ENCODE measurements at regions not wholly inside any gene's neighbourhood (a gene's known extent, or its start where the extent isn't known, plus 50 kb on each side); places are given as distances from the start of the nearest gene placed in this dataset.
"Not testable (repeated sequence)": the region's sequence is repeated elsewhere in the genome, so short reads cannot be mapped to it uniquely, and the experiment has no call there.

DNA sequence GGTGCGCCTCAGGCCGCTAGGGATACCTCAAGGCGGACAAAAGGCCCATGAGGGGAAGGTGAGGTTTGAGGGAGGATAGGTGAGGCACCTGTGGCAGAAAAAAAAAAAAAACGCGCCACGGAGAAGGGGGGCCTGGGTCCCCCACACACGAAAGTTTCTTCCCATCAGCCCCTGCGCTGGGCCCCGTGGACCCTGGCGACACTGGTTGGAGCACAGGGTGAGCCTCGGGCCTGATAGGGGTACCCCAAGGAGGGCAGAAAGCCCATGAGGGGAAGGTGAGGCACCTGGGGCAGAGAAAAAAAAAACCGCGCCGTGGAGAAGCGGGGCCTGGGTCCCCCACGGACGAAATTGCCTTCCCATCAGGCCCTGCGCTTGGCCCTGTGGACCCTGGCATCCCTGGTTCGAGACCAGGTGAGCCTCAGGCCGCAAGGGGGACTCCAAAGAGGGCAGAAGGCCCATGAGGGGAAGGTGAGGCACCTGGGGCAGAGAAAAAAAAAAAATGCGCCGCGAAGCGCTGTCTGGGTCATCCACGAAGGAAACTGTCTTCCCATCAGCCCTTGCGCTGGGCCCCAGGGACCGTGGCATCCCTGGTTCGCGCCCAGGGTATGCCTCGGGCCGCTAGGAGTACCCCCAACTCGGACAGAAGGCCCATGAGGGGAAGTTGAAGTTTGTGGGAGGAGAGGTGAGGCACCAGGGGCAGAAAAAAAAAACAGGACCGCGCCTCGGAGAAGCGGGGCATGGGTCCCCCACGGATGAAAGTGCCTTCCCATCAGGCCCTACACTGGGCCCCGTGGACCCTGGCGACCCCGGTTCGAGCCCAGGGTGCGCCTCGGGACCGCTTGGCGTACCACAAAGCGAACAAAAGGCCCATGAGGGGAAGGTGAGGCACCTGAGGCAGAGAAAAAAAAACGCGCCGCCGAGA, 226.2 kb downstream of the CCDC74A start:
- no peak for DNase-seq
- H3K27me3 ChIP-seq, result no peaks in the 10 kb centered on the region
- H3K36me3 ChIP-seq, result no peaks in the 10 kb centered on the region
- H3K27ac ChIP-seq, result no peak overlapping the region
- H3K4me3 ChIP-seq, result no peak overlapping the region
- H3K4me1 ChIP-seq, result no peaks in the 10 kb centered on the region
- intact Hi-C loops (cut with DNase I; ENCODE audit: low total_unique reads), result no loop called here
- no peaks in the 10 kb centered on the region for H3K9me3 ChIP-seq
- TF ChIP-seq, protein P1, sequence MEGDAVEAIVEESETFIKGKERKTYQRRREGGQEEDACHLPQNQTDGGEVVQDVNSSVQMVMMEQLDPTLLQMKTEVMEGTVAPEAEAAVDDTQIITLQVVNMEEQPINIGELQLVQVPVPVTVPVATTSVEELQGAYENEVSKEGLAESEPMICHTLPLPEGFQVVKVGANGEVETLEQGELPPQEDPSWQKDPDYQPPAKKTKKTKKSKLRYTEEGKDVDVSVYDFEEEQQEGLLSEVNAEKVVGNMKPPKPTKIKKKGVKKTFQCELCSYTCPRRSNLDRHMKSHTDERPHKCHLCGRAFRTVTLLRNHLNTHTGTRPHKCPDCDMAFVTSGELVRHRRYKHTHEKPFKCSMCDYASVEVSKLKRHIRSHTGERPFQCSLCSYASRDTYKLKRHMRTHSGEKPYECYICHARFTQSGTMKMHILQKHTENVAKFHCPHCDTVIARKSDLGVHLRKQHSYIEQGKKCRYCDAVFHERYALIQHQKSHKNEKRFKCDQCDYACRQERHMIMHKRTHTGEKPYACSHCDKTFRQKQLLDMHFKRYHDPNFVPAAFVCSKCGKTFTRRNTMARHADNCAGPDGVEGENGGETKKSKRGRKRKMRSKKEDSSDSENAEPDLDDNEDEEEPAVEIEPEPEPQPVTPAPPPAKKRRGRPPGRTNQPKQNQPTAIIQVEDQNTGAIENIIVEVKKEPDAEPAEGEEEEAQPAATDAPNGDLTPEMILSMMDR (IDR thresholded peaks at IDR 0.05), result no peak
- TF ChIP-seq POLR2A (IDR thresholded peaks at IDR 0.05), result no peak

DNA sequence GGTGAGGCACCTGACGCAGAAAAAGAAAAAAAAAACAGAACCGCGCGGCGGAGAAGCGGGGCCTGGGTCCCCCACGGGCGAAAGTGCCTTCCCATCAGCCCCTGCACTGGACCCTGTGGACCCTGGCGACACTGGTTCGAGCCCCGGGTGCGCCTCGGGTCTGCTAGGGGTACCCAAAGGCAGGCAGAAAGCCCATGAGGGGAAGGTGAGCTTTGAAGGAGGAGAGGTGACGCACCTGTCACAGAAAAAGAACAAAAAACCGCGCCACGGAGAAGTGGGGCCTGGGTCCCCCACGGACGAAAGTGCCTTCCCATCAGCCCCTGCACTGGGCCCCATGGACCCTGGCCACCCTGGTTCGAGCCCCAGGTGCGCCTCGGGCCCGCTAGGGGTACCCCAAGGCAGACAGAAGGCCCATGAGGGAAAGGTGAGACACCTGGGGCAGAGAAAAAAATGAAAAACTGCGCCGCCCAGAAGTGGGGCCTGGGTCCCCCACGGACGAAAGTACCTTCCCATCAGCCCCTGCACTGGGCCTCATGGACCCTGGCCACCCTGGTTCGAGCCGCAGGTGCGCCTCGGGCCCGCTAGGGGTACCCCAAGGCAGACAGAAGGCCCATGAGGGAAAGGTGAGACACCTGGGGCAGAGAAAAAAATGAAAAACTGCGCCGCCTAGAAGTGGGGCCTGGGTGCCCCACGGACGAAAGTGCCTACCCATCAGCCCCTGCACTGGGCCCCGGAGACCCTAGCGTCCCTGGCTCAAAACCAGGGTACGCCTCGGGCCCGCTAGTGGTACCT, 227.4 kb downstream of the CCDC74A start:
- intact Hi-C loops (cut with DNase I; ENCODE audit: low total_unique reads), result no loop called here
- TF ChIP-seq, protein P1 (IDR thresholded peaks at IDR 0.05), result no peak
- no peak for TF ChIP-seq POLR2A (IDR thresholded peaks at IDR 0.05)

DNA sequence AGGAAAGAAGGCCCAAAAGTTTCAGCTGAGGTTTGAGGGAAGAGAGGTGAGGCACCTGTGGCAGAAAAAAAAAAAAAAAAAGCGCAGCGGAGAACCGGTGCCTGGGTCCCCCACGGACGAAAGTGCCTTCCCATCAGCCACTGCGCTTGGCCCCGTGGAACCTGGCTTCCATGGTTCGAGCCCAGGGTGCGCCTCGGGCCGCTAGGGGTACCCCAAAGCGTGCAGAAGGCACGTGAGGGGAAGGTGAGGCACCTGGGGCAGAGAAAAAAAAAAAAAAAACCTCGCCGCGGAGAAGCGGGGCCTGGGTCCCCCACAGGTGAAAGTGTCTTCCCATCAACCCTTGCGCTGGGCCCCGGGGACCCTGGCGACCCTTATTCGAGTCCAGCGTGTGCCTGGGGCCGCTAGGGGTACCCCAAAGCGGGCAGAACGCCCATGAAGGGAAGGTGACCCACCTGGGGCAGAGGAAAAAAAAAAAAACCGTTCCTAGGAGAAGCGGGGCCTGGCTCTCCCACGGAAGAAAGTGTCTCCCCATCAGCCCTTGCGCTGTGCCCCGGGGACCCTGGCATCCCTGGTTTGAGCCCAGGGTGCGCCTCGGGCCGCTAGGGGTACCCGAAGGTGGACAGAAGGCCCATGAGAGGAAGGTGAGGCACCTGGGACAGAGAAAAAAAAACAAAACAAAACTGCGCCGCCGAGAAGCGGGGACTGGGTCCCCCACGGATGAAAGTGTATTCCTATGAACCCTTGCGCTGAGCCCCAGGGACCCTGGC, 228.6 kb downstream of the CCDC74A start:
- Histone ChIP-seq H3K4me3 (no peak overlapping the region), H3K27ac (no peak overlapping the region), H3K4me1 (no peaks in the 10 kb centered on the region), H3K36me3 (no peaks in the 10 kb centered on the region), H3K9me3 (no peaks in the 10 kb centered on the region), H3K27me3 (no peaks in the 10 kb centered on the region)
- TF ChIP-seq, protein P1 (IDR thresholded peaks at IDR 0.05), result no peak
- no peak for TF ChIP-seq POLR2A (IDR thresholded peaks at IDR 0.05)
- intact Hi-C loops (cut with DNase I; ENCODE audit: low total_unique reads), result no loop called here
- DNase-seq, result no peak

More for the DNA sequence above, 227.4 kb downstream of the CCDC74A start:
- DNase-seq, result no peak
- Histone ChIP-seq H3K27ac (no peak overlapping the region), H3K9me3 (no peaks in the 10 kb centered on the region), H3K27me3 (no peaks in the 10 kb centered on the region), H3K36me3 (no peaks in the 10 kb centered on the region), H3K4me3 (no peak overlapping the region), H3K4me1 (no peaks in the 10 kb centered on the region)

DNA sequence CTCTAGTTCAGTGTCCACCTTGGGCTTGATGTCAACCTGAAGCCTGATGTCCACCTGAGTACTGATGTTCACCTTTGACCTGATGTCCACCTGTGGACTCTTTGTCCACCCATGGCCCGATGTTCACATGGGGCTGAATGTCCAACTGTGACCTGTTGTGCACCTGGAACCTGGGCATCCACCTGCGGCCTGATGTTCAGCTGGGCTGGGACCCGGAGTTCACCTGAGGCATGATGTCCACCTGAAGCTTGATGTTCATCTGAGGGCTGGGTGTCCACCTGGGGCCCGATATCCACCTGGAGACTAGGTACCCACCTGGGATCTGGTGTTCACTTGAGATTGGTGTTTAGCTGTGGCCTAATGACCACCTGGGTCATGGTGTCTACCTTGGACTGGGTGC, 231.3 kb downstream of the CCDC74A start:
- intact Hi-C loops (cut with DNase I; ENCODE audit: low total_unique reads); H3K4me3 ChIP-seq; H3K27me3 ChIP-seq; H3K36me3 ChIP-seq; H3K9me3 ChIP-seq; H3K27ac ChIP-seq; DNase-seq; H3K4me1 ChIP-seq: not testable (repeated sequence)

DNA sequence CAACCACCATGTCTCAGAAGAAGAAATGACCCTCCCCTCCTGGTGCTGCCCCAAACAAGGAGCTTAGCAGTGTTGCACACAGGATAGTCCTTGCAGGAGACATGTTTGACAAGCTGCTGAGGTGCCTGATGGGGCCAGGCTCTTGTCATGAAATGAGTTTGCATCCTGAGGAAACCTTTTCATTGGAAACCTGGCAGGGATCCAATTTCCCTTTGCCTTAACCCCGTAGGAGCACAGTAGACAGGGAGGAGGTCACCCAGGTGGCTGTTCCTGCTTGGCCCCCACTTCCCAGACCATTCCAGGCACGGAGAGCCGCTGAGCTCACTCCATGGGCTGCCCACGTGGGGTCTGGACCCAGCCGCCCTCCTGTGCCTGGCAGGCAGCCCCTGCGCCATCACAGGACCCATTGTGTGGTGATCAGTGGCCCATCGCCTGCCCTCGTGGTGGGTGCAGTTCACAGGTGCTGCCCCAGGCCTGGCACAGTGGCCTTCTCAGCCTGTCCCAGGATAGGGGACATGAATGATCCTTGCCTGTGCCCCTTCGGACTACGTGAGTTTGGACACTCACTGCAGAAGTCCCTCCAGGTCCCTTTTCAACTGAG, 247.4 kb downstream of the CCDC74A start:
- H3K4me1 ChIP-seq; H3K9me3 ChIP-seq; H3K27me3 ChIP-seq; H3K27ac ChIP-seq; intact Hi-C loops (cut with DNase I; ENCODE audit: low total_unique reads); H3K36me3 ChIP-seq; DNase-seq; H3K4me3 ChIP-seq: not testable (repeated sequence)

DNA sequence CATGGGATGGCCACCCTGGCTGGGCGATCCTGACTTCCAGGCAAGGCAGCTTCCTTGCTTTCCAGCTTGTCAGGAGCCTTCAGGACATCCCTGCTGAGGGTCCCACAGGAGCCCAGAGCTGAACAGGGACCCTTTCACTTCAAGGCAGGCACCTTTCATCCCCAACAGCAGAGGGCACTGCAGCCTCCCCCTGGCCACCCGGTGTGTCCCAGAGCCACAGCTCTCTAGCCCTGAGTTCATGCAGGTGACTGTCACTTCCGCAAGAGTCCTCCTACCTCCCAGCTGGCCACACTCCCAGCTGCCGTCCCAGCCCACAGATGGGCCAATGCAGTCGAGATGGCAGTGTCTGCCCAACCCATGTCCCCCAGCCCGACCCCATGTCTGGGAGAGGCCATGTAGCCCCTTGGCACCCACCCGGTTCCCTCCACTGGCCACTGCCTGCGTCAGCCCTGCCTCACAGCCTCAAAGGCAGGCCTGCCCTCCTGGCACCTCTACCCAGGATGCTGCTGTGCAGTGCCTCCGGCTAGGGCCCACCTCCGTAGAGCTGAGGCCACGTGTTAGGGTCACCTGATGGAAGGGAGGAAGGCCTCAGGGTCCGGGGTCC, 248.3 kb downstream of the CCDC74A start:
- H3K27ac ChIP-seq; intact Hi-C loops (cut with DNase I; ENCODE audit: low total_unique reads); H3K9me3 ChIP-seq; H3K4me1 ChIP-seq; H3K36me3 ChIP-seq; H3K27me3 ChIP-seq; DNase-seq; H3K4me3 ChIP-seq: not testable (repeated sequence)

DNA sequence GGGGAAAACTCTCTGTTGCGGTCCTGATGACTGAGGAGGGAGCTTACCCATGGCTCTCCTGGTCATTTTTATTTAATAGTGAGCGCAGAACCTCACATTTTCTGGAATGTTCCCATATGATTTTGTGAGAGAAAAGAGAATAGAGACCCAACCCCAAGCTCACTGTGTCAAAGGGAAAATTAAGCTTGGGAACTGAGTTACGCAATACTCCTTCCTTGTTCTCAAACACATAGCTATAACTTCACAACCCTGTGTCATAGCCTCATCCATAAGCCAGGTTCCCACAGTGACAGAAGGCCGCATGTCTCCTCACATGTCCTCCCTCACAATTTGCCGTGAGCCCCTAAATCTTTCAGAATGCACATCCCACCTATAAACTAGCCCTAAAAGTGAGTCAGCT, 252.8 kb downstream of the CCDC74A start:
- H3K36me3 ChIP-seq; H3K9me3 ChIP-seq; DNase-seq; H3K27me3 ChIP-seq; H3K4me1 ChIP-seq; H3K27ac ChIP-seq; H3K4me3 ChIP-seq; intact Hi-C loops (cut with DNase I; ENCODE audit: low total_unique reads): not testable (repeated sequence)
